ENCODE measurements at regions not wholly inside any gene's neighbourhood (a gene's known extent, or its start where the extent isn't known, plus 50 kb on each side); places are given as distances from the start of the nearest gene placed in this dataset.

DNA sequence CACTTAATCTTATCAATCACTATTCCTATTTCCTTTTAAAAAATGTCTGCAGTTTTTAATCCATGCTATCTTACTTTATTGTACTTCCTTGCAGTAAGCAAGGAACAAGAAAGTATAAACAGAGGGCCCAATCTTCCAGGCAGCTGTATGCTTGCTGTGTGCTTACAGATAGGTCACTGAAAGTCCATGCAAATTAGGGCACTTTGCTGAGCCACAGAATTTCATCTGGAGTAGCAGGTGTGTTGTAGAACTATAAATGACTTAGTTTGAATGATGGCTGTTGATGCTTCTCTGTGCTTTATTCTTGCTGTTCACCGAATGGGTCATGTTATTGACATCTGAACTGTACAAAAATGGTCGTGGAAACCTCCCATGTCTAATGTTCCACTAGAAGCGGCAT, 154.6 kb downstream of the ATOH1 start:
- TF ChIP-seq, protein P1, sequence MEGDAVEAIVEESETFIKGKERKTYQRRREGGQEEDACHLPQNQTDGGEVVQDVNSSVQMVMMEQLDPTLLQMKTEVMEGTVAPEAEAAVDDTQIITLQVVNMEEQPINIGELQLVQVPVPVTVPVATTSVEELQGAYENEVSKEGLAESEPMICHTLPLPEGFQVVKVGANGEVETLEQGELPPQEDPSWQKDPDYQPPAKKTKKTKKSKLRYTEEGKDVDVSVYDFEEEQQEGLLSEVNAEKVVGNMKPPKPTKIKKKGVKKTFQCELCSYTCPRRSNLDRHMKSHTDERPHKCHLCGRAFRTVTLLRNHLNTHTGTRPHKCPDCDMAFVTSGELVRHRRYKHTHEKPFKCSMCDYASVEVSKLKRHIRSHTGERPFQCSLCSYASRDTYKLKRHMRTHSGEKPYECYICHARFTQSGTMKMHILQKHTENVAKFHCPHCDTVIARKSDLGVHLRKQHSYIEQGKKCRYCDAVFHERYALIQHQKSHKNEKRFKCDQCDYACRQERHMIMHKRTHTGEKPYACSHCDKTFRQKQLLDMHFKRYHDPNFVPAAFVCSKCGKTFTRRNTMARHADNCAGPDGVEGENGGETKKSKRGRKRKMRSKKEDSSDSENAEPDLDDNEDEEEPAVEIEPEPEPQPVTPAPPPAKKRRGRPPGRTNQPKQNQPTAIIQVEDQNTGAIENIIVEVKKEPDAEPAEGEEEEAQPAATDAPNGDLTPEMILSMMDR (IDR thresholded peaks at IDR 0.05; ENCODE audit: insufficient read depth, low read length, poor library complexity, severe bottlenecking), result no peak
- peak; percentile 1 for DNase-seq (ENCODE audit: extremely low read depth, insufficient read length)
- no peaks in the 10 kb centered on the region for H3K36me3 ChIP-seq (ENCODE audit: control insufficient read depth, insufficient read depth, low read length)
- no peaks in the 10 kb centered on the region for H3K27me3 ChIP-seq (replicated peaks; ENCODE audit: control insufficient read depth, insufficient read depth, low read length)
- no peak overlapping the region for H3K4me3 ChIP-seq (replicated peaks; ENCODE audit: low read depth, low read length)

- Histone ChIP-seq H3K36me3 (ENCODE audit: control insufficient read depth, insufficient read depth, low read length) (no peaks in the 10 kb centered on the region), H3K27me3 (replicated peaks; ENCODE audit: control insufficient read depth, insufficient read depth, low read length) (no peaks in the 10 kb centered on the region), H3K4me3 (replicated peaks; ENCODE audit: low read depth, low read length) (no peak overlapping the region)
- DNase-seq (ENCODE audit: extremely low read depth, insufficient read length), result no peak
- TF ChIP-seq, protein P1 (IDR thresholded peaks at IDR 0.05; ENCODE audit: insufficient read depth, low read length, poor library complexity, severe bottlenecking), result no peak
Measured at GRCh38 chr4:93994175-93994994, 165.8 kb downstream of the ATOH1 start.

GRCh38 chr4:93996895-93997294, 168.3 kb downstream of the ATOH1 start:
- no peaks in the 10 kb centered on the region; the same call in 1 of the 2 replicates for H3K27me3 ChIP-seq (replicated peaks; ENCODE audit: control insufficient read depth, insufficient read depth, low read length)
- TF ChIP-seq, protein P1 (IDR thresholded peaks at IDR 0.05; ENCODE audit: insufficient read depth, low read length, poor library complexity, severe bottlenecking), result no peak
- DNase-seq (ENCODE audit: extremely low read depth, insufficient read length), result no peak
- H3K36me3 ChIP-seq (ENCODE audit: control insufficient read depth, insufficient read depth, low read length), result no peaks in the 10 kb centered on the region
- H3K4me3 ChIP-seq (replicated peaks; ENCODE audit: low read depth, low read length), result no peak overlapping the region

DNA sequence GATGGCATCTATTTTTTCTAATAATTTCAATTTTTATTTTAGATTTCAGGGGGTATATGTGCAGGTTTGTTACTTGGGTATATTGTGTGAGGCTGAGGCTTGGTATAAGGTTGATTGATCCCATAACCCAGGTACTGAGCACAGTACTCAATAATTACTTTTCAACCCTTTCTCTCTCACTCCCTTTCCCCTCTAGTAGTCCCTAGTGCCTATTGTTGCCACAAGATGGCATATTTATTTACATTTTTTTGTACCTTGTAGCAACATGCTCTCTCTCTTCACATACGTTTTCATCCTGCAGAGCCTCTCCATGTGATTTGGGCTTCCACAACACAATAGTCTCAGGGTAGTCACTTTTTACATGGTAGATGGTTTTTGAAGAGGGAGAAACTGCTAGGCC, 172.0 kb downstream of the ATOH1 start:
- H3K36me3 ChIP-seq (ENCODE audit: control insufficient read depth, insufficient read depth, low read length), result no peaks in the 10 kb centered on the region
- TF ChIP-seq, protein P1 (IDR thresholded peaks at IDR 0.05; ENCODE audit: insufficient read depth, low read length, poor library complexity, severe bottlenecking), result no peak
- DNase-seq (ENCODE audit: extremely low read depth, insufficient read length), result no peak
- H3K4me3 ChIP-seq (replicated peaks; ENCODE audit: low read depth, low read length), result no peak overlapping the region
- H3K27me3 ChIP-seq (replicated peaks; ENCODE audit: control insufficient read depth, insufficient read depth, low read length), result no peaks in the 10 kb centered on the region; the same call in 1 of the 2 replicates

DNA sequence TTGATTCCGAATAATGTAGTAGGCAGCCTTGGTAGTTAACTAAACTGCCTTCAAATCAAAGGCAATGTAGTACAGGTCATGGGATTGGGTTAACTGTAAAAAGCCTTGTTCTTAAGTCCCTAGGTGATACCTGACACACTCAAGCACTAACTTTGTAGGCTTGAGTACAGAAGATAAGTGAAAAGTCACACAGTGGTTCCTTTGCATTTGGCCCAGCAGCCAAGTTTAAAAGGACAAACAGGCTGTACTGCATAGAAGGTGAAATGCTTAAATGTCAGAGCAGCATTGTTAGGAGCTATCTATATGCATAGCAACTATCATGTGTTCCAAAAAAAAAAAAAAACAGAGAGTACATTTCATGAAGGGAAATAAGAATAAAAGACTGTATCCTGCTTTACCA, 178.4 kb downstream of the ATOH1 start:
- DNase-seq (ENCODE audit: extremely low read depth, insufficient read length), result no peak
- Histone ChIP-seq H3K4me3 (replicated peaks; ENCODE audit: low read depth, low read length) (no peak overlapping the region), H3K27me3 (replicated peaks; ENCODE audit: control insufficient read depth, insufficient read depth, low read length) (no peaks in the 10 kb centered on the region), H3K36me3 (ENCODE audit: control insufficient read depth, insufficient read depth, low read length) (no peaks in the 10 kb centered on the region)
- TF ChIP-seq, protein P1 (IDR thresholded peaks at IDR 0.05; ENCODE audit: insufficient read depth, low read length, poor library complexity, severe bottlenecking), result no peak
